SK-N-SH (cell line): ENCODE measurements at regions not wholly inside any gene's neighbourhood (a gene's known extent, or its start where the extent isn't known, plus 50 kb on each side); places are given as distances from the start of the nearest gene placed in this dataset.

Source experiments
- CHD2 ChIP-seq: fragments of 150-350 bp; IDR thresholded peaks from 2 replicates; pipeline ENCODE4 v1.6.1; 2018; ENCODE audit warnings: low read length; ENCODE audit not compliant: partially characterized antibody
- POLR2AphosphoS5 ChIP-seq: IDR thresholded peaks from 2 replicates; pipeline ENCODE4 v1.6.1; 2012; ENCODE audit warnings: low read depth, low read length
- TAF1 ChIP-seq: IDR thresholded peaks from 2 replicates; pipeline ENCODE4 v1.6.1; 2012; ENCODE audit warnings: low read depth, mild to moderate bottlenecking, low read length, moderate library complexity, borderline replicate concordance
- TF ChIP-seq, protein P1 (sequence below): IDR thresholded peaks from 2 replicates; pipeline ENCODE4; 2012
- TF ChIP-seq, protein P2 (sequence below): IDR thresholded peaks from 2 replicates; pipeline ENCODE4 v1.4.0; 2012; ENCODE audit warnings: low read depth, borderline replicate concordance

DNA sequence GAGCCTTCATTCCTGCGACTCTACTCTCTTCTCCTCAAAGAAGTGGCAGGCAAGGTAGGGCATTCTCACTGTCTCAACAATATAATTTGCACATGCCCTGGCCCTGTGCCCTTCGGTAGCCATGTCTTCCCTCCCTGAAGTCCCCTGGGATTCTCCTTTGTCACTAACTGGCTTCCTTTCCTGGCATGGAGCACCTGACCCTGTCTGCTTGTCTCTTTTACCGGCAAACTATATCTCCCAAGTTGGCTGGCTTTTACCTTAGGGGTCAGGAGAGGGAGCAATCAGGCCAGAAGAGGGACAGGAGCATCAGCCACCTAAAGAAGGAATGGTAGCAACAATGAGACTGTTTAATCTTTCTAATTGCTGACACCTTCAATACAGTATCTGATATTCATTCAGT, 51.9 kb upstream of the RMDN2 start:
- TF ChIP-seq CHD2 (no peak), POLR2AphosphoS5 (no peak), TAF1 (no peak)
- TF ChIP-seq, protein P1, sequence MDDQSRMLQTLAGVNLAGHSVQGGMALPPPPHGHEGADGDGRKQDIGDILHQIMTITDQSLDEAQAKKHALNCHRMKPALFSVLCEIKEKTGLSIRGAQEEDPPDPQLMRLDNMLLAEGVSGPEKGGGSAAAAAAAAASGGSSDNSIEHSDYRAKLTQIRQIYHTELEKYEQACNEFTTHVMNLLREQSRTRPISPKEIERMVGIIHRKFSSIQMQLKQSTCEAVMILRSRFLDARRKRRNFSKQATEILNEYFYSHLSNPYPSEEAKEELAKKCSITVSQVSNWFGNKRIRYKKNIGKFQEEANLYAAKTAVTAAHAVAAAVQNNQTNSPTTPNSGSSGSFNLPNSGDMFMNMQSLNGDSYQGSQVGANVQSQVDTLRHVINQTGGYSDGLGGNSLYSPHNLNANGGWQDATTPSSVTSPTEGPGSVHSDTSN = no peak
- TF ChIP-seq, protein P2, sequence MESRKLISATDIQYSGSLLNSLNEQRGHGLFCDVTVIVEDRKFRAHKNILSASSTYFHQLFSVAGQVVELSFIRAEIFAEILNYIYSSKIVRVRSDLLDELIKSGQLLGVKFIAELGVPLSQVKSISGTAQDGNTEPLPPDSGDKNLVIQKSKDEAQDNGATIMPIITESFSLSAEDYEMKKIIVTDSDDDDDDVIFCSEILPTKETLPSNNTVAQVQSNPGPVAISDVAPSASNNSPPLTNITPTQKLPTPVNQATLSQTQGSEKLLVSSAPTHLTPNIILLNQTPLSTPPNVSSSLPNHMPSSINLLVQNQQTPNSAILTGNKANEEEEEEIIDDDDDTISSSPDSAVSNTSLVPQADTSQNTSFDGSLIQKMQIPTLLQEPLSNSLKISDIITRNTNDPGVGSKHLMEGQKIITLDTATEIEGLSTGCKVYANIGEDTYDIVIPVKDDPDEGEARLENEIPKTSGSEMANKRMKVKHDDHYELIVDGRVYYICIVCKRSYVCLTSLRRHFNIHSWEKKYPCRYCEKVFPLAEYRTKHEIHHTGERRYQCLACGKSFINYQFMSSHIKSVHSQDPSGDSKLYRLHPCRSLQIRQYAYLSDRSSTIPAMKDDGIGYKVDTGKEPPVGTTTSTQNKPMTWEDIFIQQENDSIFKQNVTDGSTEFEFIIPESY = no peak
